GM18861 (cell line): ENCODE measurements at regions not wholly inside any gene's neighbourhood (a gene's known extent, or its start where the extent isn't known, plus 50 kb on each side); places are given as distances from the start of the nearest gene placed in this dataset.

Experiments used
- ATAC-seq: cut with Tn5 transposase; IDR thresholded peaks from one replicate; pipeline ENCODE4 v1.9.1; 2021; ENCODE audit not compliant: unreplicated experiment

- ATAC-seq: no peak
Measured at GRCh38 chr10:6305401-6306321, 102.9 kb downstream of the PFKFB3 start.

GRCh38 chr10:6306917-6307316 is 104.2 kb downstream of the PFKFB3 start:
- ATAC-seq: no peak

DNA sequence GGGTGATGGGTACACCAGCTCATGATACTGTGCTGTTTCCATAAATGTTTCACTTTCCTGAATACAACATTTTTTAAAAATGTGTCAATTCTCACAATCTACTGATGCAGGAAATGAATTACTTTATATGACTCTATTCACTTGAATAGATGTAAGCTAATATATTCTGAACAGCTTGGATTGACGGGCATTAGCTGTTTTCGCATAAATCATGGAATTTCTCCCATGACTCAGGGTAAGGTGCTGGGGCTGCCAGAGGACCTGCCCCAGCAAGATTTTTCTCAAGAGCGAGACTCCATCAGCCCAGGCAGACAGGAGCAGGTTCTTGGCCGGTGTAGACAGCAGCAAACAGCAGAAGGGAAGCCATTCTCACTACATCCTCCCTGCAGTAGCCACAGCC is 107.1 kb downstream of the PFKFB3 start:
- ATAC-seq: no peak

- no peak for ATAC-seq
Measured at GRCh38 chr10:6310977-6311376, 108.2 kb downstream of the PFKFB3 start.

GRCh38 chr10:6311700-6312330 is 109.1 kb downstream of the PFKFB3 start:
- ATAC-seq: no peak

GRCh38 chr10:6312636-6313035 is 109.9 kb downstream of the PFKFB3 start:
- no peak for ATAC-seq

DNA sequence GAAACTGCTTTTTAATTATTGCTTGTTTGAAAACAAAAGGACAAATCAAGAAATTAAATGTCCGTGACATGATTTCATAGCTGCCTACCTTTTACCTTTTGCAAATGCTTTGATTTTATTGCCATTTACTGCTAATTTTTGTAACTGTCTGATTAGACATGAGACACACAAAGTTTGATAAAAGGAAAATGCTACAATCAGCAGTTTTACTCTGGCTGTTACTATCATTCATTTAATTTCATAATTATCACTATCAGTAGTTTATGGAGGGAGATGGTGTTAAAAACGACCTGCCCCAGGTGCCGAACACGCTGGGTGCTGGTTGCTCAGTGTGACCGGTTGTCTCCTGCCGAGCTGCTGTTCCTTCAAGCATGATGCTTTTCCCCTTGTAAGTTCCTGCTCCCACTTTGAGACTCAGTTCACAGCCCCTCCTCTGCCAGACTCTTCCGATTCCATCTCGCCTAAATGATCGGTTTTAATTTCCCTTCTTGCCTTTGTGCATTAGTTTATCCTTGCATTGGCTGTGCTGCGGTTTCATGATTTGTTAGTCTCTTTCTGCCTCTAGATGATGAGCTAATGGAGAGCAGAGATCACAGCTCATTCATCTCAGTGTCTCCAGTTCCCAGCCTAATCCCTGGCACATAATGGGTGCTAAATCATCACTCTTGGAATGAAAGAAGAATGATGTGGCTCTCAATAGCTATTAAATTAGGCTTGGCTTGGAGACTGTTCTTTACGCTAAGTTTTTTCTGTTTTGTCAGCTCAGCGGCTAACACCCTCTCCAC is 110.6 kb downstream of the PFKFB3 start:
- ATAC-seq: no peak

DNA sequence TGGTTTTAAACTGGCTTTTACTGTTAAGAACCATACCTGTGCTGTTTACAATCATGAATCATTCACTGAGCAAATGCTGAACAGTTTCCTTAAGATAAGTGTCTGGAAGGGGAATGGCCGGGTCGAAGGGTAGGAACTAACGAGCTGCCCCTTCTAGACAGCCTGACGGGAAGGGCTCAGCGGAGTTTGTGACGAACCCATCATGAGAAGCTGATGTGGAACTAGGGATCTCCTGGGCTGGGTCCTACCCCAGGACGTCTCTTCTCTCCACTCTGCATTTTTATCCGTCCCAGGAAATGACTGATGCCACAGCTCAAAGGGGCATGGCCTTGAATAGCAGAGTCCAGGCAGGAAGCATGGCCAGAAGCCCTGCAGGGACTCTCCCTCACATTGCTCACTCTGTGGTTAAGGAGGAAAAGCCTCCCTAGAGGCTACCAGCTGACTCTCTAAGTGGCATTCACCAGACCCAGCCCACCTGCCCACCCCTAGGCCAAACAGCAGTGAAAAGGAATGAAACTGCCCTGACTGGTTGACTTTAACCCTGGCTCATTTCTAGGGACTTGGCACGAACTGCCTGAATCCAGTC is 112.0 kb downstream of the PFKFB3 start:
- ATAC-seq: no peak

DNA sequence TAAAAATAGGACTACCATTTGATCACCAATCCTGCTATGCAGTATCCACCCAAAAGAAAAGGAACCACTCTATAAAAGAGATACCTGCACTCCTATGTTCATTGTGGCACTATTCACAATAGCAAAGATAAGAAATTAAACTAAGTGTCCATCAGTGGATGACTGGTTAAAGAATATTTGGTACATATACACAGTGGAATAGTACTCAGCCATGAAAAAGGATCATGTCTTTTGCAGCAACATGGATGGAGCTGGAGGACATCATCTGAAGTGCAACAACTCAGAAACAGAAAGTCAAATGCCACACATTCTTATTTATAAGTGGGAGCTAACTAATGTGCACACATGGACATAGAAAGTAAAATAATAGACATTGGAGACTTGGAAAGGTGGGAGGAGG is 116.4 kb downstream of the PFKFB3 start:
- no peak for ATAC-seq

GRCh38 chr10:6320320-6321010 is 117.7 kb downstream of the PFKFB3 start:
- peak; percentile 91 for ATAC-seq

DNA sequence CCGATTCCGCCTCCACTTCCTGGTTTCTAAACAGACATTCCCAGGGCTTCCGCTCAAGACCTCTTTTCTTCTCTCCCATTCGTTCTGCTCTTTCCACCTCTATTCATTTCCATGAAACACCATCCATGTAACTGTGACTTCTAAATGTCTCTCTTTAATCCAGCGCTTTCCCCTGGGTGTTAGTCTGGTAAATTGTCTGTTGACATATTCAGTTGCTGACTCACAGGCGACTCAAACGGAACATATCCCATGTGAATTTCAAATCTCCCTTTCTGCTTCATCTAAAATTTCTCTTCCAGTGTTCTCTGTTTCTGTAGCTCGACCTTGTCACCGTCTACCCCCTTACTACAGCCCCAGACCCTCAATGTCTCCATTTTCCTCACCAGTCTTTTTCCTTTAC is 119.1 kb downstream of the PFKFB3 start:
- no peak for ATAC-seq

DNA sequence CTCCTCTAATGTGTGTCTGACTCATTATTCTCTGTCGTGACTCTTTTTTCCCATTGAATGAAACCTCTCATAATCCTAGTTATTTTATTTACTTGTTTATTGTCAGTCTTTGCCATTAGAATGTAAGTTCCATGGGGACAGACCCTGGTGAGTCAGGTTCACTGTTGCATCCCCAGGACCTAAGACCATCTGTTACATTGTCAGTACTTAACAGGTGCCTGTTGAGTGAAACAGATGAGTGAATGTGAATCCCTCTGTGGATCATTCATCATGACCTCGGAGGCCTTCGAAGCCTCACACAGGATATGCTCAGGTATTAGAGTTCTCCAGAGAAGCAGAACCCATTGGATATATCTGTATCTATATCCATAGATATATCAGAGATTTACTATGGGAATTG is 120.1 kb downstream of the PFKFB3 start:
- ATAC-seq: no peak

DNA sequence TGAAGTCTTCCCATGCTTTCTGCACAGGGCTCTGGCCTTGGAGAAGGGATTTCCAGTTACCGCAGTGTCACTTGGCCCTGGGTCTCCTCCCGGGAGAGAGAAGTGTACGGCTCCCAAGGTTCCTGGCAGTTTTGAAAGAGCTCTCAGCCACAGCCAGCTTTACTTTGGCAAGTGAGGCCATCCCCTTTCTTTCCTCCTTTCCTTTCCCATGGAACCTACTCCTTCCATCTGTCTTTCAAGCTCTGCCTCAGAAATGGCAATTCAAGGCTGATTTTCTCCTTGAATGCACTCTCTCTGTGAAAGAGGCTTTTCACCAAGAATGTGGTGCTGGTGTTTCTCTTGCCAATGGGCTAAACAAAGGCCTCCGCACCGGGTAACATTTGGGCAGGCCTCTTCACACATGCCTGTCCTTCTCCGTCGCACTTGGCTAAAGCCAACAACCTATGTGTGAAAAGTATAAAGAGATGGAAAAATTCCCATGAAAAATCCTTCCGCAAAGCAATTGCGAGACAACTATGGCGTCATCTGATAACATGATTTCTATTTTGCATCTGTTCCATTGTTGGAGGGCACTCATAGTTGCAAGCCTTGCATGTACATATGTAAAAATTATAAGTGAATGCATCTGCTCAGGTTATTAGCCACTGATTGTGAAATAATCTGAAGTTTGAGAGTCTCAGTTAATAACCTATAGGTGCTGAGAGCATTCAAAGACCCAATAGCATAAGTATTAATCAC is 125.4 kb downstream of the PFKFB3 start:
- ATAC-seq: no peak

DNA sequence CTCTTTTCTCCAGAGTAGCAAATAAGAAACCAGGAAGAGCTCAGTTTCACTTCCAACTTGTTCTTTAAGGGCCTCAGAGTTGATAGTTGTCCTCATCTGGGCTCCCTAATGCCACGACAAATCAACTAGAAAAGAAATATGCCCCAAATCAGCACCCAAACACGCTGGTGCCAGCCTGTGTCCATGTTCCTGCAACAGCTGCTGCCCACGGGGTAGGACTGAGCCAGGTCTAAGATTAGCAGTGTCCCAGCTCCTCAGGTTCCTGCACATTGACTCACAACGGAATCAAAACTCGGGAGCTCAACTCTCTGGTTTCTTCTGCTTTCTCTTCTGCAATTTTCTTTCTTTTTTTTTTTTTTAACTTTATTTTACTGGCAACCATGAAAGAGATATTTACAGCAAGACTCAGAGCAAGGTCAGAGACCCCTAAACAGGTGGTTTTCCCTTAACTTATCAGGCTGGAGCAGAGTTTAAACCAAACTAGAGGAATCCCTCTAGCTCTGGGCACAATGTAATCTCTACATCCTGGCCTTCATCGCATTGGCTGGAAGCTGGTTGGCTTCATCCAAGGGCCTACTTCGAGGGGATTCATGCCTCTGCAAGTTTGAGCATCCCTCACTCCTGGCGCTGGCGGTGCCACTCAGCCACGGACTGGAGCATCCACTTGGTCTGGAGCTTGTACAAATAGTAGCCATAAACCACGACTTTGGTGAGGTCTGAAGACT is 126.1 kb downstream of the PFKFB3 start:
- no peak for ATAC-seq

DNA sequence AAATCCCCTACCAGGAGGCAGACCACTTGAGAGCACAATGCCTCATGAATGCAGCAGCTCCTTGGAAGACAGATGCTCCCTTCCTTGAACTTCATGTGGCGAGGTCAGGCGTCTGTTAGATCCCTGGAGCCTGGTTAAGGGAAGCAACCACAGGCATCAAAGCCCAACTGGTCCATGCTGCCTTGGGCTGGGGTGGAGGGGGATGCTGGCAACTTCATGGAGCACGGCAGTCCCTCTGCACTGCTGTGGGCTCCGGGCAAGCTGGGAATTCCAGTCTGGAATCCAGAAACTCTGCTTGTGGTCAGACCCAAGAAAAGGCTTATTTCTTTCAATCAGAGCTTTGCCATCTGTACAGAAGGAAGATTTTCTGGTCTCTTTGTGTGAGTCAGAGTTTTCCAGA is 130.4 kb downstream of the PFKFB3 start:
- no peak for ATAC-seq

DNA sequence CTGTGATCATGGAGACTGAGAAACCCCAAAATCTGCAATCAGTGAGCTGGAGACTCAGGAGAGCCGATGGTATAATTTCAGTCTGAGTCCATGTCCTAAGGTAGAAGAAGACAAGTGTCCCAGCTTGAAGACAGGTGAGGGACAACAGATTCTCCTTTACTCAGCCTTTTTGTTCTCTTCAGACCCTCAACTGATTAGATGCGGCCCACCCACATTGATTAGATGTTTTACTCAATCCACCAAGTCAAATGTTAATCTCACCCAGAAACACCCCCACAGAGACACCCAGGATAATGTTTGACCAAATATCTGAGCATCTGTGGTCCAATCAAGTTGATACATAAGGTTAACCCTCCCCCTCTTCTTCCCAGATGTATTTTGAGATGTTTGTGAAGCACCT is 131.2 kb downstream of the PFKFB3 start:
- no peak for ATAC-seq

DNA sequence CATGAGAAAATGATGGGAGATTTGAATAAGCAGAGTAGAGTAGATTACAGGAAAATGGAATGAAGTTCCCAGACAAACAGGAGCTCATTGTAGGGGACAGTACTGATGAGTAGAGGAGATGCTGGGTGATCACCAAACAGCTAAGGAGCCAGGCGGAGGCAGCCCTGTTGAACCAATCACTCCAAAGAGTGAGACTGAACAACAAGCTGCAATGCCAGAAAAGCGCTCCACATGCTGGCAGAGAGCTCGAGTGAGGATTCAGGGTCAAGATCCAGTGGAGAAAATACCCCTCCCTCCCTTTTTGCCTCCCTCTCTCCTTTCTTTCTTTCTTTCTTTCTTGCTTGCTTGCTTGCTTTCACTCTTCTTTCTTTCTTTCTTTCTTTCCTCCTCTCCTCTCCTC is 133.3 kb downstream of the PFKFB3 start:
- ATAC-seq: no peak

- no peak for ATAC-seq
Measured at GRCh38 chr10:6337382-6337781, 134.7 kb downstream of the PFKFB3 start.

DNA sequence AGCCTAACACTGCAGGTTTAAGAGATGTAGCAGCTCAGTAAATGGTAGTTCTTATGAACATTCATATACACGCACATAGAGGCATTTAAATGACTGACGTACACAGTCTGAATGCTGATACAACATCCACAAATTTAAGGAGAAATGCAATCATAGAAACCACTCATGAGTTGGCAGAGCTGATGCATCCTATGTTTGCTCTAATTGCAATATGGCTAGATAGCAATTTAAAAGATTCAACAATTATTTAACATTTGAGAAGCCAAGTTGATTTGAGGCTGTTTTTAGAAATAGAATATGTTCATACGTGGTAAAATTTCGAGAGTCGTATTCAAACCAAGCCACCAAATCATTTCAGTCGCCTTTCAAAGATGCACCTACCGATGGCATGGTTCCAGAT is 135.6 kb downstream of the PFKFB3 start:
- no peak for ATAC-seq
